Islet of Langerhans (tissue), 1 donor: ENCODE measurements at regions not wholly inside any gene's neighbourhood (a gene's known extent, or its start where the extent isn't known, plus 50 kb on each side); places are given as distances from the start of the nearest gene placed in this dataset.

Source experiments
- FAIRE-seq: peaks from one replicate; lab custom pipeline; 2011; peaks lifted over from hg19 to GRCh38; lab: Jason Lieb, UNC

- FAIRE-seq, result no peak
Measured at GRCh38 chr10:78367751-78368150, 334.1 kb downstream of the RPS24 start.

- FAIRE-seq, result no peak
Measured at GRCh38 chr10:78371136-78371535, 337.5 kb downstream of the RPS24 start.

- FAIRE-seq, result no peak
Measured at GRCh38 chr10:78372806-78373205, 339.1 kb downstream of the RPS24 start.

- FAIRE-seq, result no peak
Measured at GRCh38 chr10:78374331-78375028, 340.8 kb downstream of the RPS24 start.

GRCh38 chr10:78375854-78376785 is 342.5 kb downstream of the RPS24 start:
- no peak for FAIRE-seq

- no peak for FAIRE-seq
Measured at GRCh38 chr10:78377356-78377755, 343.7 kb downstream of the RPS24 start.

- no peak for FAIRE-seq
Measured at GRCh38 chr10:78378192-78378591, 344.5 kb downstream of the RPS24 start.

- FAIRE-seq, result no peak
Measured at GRCh38 chr10:78381107-78381506, 347.4 kb downstream of the RPS24 start.

GRCh38 chr10:78382047-78382446 is 348.4 kb downstream of the RPS24 start:
- no peak for FAIRE-seq

- no peak for FAIRE-seq
Measured at GRCh38 chr10:78382772-78383171, 349.1 kb downstream of the RPS24 start.

- no peak for FAIRE-seq
Measured at GRCh38 chr10:78383378-78384048, 349.9 kb downstream of the RPS24 start.

GRCh38 chr10:78384049-78384431 is 350.4 kb downstream of the RPS24 start:
- no peak for FAIRE-seq

- FAIRE-seq, result no peak
Measured at GRCh38 chr10:78385599-78385998, 351.9 kb downstream of the RPS24 start.

GRCh38 chr10:78386509-78386908 is 352.8 kb downstream of the RPS24 start:
- FAIRE-seq, result no peak

GRCh38 chr10:78388331-78389050 is 354.8 kb downstream of the RPS24 start:
- FAIRE-seq, result no peak

- FAIRE-seq, result no peak
Measured at GRCh38 chr10:78389419-78389818, 355.8 kb downstream of the RPS24 start.

- no peak for FAIRE-seq
Measured at GRCh38 chr10:78390051-78390450, 356.4 kb downstream of the RPS24 start.

- no peak for FAIRE-seq
Measured at GRCh38 chr10:78390817-78391216, 357.2 kb downstream of the RPS24 start.

- no peak for FAIRE-seq
Measured at GRCh38 chr10:78391585-78391984, 357.9 kb downstream of the RPS24 start.

GRCh38 chr10:78392197-78392596 is 358.5 kb downstream of the RPS24 start:
- no peak for FAIRE-seq

GRCh38 chr10:78393094-78393493 is 359.4 kb downstream of the RPS24 start:
- FAIRE-seq, result no peak

- no peak for FAIRE-seq
Measured at GRCh38 chr10:78394047-78394446, 360.4 kb downstream of the RPS24 start.
